CD4-positive, alpha-beta T cell treated with Interferon alpha-2 for 1 hour (primary cell): ENCODE measurements at regions not wholly inside any gene's neighbourhood (a gene's known extent, or its start where the extent isn't known, plus 50 kb on each side); places are given as distances from the start of the nearest gene placed in this dataset.

ENCODE experiments used
- DNase-seq, 2 donors: peaks; one replicate each; pipeline ENCODE4 v3.0.0-alpha.2; 2020 to 2022

DNA sequence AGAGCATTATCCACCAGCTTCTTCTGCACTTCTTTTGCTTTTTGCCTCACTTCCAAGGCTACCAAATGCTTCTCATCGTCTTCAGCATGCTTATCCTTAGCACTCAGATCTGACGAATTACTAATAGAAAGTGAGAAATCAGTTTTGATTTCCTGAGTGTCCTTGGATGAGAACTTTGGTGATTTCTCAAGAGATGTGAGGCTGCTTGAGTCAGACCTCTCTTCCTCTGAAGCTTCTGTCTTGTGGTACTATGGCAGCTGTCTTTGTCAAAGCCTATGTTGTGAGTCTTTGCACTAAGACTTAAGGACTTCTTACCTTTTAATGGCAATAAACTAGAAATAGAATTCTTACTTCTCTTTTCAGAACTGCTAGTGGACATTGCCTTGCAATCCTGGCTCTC lies 169.9 kb downstream of the CPE start:
- no peak for DNase-seq

DNA sequence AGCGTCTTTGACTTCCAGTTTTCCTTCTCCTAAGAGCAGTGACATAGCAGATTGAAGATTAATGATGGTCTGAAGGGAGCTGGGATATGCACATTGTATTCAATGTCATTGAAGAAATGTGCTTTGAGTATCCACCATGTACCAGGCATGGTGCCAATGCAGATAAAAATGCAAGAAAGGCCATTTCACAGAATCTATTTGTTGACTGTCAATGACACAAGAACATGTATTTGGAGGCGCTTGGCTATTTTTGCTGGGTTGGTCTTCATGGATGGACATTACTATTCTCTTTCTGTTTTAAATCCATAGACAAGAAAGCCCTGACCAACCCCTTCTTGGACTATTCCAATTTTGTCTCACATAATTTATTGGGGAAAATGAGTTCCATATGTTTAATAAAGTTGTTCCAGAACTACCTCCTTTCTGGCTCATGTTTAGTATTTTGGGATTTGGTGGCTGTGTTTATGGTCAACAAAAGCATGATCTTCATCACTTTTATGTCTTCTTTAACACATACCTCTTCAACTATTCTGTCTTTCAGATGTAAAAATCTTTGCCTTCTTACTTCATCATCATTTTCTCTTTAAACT lies 174.5 kb downstream of the CPE start:
- no peak for DNase-seq

DNA sequence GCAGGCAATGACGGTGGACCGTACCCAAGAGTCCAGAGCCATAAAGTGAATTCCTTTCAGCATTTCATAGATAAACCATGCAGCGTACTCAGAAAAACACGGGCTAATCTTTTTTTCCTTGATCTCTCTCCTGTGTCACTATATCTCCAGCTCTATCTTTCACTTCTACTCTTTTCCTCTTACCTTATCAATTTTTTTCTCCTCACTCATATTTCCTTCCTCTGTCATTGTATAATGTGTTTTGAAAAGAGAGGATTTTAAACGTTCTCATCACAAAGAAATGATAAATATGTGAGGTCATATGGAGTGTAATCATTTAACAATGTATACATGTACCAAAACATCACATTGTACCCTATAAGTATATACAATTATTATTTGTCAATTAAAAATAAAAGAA lies 176.5 kb downstream of the CPE start:
- no peak for DNase-seq

DNA sequence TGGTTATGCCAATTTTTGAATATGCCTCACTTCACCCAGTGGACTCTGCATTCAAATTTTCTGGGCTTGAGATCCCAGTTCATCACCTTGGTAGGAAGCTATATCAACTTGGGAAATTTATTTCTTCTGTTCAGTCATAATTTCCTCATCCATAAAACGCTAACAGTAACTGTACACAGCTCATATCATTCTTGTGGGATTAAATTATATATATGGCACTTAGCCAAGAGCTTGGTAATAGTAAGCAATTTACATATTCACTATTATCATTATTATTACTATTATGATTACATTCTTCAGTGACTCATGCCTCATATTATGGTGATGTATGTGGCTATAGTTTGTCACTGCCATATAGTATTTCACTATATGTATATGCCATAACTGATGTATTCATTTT lies 177.6 kb downstream of the CPE start:
- DNase-seq = no peak

DNA sequence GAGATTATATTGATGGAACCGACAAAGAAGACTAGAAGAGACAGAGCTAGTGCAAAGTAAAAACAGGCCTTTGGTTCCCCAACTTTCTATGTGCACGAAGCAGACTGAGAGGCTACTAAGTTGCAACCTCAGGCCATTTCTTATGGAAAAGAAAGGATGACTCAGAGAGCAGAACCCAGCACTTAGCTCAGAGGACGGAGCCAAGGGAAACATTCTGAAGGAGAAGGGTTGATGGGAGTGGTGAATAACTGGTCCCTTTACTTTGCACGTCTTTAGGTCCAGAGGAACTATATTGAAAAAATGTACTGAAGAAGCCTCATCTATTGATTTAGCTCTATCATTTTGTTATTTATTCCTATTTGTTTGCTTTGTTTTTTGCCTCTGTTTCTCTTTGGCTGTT lies 182.1 kb downstream of the CPE start:
- DNase-seq = no peak

DNA sequence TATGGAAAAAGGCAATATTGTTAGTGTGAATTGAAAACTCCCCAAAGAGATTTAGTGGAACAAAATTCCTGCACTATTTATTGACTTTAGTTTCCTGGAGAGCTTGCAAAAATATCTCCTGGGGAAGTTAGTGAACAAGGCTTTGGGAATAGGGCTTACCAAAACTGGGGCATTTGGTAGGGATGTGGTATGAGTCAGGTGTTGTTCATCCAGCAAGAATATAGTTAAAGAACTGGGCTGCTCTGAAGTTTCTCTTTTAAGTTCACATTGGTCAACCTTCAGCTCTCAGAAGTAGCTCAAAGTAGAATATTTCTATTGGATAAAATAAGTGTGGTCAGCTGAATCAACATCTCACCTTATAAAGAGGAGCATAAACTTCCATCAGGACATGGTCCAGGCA lies 185.0 kb downstream of the CPE start:
- DNase-seq = no peak

DNA sequence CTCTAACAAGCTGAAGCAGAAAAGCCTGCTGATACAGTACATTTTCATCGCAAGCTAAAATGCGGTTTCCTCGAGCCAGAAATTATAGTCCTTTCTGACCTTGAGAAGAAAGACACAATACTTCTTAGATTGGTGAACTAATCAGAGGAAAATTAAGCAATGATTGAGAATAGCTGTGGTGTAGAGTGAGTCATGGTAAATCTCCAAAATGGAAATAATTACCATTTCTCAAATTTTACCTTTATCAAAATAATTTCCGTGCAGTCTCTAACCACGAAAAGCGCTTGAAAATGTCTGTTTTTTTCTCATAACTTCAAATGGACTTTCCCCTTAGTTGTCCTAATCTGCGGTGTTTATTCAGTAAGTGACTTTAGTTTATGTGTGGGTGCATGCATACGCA lies 190.2 kb downstream of the CPE start:
- no peak for DNase-seq

DNA sequence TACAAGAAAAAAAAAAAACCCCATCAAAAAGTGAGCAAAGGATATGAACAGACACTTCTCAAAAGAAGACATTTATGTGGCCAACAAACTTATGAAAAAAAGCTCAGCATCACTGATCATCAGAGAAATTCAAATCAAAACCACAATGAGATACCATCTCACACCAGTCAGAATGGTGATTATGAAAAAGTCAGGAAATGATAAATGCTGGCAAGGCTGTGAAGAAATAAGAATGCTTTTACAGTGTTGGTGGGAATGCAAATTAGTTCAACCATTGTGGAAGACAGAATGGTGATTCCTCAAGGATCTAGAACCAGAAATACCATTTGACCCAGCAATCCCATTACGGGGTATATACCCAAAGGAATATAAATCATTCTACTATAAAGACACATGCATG lies 192.7 kb downstream of the CPE start:
- peak in 1 of 2 donors; percentile 19 for DNase-seq

DNA sequence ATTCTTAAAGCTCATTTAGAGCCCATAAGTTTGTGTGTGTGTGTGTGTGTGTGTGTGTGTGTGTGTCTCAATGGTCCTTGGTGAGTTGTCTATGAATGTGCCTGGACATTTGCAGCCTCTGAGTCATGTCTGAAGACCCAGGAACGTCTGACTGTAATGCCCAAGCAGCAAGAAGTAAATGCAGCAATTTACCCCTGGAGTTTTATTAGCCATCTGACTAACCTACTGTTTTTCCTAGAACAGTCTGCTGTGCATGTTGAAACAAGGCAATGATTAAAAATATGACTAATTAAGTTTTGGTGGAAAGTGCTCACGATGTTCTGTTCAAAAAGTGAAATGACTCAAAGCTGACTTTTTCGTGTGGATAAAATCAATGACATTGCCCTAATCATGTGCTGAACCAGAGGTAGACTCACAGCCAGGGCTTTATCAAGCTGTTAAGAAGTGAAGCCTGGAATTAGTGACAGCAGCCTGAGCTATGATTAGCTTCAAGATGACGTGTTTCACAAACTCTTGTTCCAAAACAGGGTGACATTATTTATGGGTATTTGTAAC lies 201.6 kb downstream of the CPE start:
- no peak for DNase-seq

DNA sequence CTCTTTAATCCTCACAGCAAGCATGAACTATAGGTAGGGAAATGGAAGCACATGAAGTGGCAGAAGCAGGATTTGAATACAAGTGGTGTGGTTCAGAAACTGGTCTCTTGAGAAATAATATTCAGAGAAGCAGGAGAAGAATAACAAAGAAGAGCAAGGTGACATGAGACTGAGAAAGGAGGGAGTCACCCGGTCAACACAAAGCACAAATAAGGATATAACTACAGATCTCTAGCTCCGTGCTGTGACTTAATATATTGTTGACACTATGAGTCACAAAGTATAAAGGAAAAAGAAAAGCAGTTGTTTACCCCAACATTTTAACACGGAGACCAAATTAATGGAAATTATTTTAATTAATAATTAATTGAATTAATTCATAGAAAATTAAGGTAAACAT lies 204.5 kb downstream of the CPE start:
- DNase-seq = no peak

DNA sequence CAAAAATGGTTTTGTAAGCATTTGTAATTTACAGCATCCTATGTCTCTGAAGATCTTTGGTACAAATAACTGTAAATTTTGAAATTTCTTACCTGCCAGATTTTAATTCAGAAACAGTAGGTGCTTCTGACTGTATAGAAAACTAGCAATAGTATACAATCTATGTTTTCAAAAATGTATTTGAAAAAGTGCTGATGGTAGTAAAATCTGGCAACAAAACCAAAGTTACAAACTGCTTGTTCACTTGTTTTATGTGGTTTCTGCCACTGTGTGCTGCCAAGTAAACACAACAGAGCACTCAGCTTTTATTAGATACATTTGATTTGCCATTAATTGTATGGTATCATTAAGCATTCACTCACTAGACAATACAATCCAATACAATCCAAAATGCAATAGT lies 206.1 kb downstream of the CPE start:
- no peak for DNase-seq

DNA sequence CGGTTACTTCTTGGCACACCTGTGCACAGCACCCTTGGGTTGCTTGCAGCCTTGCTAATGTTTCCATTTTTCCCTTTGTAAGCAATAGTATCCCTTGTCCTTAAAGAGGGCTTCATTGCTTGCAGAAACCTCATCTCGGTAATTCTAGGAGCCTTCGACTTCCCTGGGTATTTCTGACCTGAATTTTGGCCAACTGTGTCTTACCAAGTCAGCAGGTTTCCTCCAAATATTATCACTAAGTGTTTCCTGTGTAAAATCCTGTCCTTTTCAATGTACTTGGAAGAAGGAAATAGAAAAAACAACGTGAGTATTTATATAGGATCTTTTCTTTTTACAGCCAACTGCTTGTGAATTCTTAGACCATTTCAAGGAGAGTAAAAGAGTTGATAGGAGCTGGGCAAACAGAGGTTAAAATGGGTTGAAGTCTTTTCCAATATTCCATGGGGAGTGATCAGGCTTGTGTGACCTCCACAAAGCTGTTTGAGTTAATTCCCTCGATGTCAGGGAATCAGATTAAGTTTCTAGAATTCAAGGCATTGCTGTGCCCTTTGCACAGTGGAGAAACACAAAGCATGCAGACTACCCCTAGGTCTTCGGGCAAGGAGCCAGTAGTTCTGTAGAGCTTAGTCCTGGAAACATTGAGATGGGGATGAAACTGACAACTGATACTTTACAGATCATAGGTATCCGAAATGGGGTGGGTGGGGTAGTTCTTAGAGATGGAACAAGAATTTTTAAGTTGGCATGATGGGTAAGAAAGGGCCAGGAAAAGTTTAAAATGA lies 209.9 kb downstream of the CPE start:
- DNase-seq = no peak

DNA sequence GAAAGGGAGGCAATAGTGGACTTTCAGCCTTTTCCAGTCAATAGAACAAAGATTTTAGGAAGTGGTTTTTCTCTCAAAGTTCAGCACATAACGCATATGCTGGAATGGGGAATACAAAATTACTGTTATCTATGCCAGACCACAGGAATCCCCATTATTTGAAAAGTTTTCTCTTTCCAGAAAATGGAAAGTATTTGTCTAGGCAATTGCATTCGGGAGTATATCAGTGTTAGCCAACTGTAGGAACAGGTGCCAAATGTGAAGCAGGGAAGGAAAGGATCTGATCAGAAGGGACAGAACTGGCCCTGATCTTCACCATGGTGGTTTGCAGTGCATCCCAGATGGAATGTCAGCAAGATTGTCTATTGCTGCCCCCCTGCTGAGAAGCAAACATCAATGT lies 213.6 kb downstream of the CPE start:
- DNase-seq = no peak

DNA sequence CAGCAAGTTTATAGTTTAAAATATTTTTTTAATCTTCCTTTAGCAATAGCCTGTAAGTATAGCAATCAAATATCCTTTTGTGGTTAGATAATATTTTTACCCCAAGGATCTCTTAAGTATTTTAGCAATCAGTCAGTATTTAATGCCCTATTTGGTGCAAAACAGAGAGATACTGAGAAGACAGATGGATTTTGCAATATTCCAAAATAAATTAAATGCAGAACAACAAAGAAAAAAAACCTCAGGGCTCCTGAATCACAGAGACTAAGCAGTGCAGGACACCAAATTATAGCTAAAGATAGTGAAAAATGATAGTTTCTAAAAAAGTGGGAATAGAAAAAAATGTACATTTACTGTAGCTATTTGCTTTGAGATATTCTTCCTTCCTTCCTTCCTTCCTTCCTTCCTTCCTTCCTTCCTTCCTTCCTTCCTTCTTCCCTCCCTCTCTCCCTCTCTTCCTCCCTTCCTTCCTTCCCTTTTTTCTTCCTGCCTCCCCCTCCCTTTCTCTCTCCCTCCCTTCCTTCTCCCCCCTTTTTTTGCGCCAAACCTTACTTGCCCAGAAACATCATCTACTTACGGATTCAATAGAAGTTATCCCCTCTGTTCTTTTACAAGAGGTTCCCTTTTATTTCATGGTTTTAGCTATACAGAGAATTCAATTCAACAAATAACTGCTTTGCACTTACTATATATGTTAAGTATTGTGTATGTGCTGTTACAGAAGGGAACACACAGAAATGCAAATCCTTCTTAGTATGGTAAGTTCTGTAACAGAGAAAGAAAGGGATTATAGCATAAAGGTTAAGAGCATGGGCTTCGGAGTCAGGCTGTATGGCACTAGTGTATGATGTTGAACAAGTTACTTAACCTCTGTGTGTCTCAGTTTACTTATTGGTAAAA lies 219.0 kb downstream of the CPE start:
- DNase-seq = no peak

DNA sequence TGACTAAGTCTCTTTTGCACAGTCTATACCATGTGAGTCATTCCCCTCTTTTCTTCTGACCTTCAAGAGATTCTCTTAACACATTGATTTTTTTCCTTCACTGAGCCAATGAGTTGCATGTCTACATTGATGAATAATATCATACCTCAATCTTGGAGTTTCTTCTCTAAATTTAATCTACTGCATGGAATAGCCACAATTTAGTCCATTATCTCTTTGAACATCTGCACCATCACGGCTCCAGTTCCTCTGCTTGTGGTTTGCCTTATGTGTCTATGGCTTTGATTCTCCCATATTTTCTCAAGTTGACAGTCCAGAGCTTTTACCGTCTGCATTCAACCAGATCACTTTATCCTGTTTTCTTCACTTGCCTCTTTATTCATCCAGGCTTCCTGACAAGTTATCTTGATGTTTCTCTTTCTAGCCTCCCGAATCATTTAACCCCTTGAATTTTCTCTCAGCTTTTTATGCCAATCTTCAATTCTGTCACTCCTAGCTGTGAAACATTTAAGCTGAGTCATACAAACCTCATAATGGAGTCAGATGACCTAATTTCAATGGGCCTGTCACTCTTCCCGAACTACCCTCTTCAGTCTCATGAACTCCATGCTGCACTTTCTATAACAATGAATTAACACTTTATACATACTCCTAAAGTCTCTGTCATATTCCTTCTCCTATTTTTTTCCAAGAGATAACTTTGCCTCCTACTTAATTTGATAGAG lies 222.3 kb downstream of the CPE start:
- no peak for DNase-seq

DNA sequence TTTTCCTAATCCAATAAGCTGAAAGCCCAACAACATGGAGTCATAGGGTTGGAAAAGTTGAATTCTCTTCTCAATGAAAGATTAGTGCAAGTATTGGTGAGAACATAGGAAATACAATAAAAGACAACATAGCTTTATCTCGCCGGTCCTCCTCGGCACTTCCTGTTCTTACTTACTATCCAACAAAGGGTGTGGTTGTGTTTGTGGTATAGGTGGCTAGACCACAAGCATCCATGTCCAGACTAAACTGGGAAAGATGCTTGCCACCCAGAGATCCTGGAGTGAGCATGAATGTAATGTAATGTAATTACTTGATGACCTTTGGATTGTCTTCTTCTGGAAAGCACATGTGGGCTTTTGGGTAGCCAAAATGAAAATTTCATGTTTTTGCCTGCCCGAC lies 223.8 kb downstream of the CPE start:
- DNase-seq = no peak

DNA sequence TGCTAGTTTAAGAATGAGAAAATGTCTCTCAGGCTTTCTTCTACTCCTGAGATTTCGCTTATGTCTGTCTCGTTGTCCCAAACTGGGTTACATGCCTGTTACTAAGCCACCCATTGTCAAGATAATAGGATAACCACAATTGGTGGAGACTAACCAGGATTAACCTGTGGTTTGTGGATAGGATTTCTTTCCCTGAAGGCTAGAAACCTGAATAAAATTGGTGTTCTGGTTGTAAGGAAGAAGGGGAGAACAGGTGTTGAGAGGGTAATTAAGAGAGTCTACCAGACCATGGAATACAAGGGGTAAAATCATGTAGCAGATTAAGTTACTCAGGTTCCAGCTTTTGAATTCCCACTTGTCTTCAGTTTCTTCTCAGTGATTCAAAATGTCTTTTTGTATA lies 225.4 kb downstream of the CPE start:
- DNase-seq = no peak

DNA sequence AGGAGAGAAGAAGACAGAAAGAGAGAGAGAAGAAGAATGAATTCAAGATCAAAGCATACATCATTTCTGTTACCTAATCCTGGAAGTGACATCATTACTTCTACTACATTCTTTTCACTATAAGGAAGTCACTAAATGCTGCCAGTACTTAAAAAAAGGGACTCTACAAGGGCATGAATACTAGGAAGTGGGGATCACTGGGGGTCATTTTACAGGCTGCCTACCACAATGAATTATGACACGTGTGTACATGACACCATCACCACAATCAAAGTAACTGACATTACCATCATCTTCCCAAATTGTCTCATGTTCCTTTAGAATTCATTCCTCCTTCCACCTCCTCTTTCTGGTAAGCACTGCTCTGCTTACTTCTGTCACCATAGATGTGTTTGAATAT lies 227.0 kb downstream of the CPE start:
- DNase-seq = no peak

DNA sequence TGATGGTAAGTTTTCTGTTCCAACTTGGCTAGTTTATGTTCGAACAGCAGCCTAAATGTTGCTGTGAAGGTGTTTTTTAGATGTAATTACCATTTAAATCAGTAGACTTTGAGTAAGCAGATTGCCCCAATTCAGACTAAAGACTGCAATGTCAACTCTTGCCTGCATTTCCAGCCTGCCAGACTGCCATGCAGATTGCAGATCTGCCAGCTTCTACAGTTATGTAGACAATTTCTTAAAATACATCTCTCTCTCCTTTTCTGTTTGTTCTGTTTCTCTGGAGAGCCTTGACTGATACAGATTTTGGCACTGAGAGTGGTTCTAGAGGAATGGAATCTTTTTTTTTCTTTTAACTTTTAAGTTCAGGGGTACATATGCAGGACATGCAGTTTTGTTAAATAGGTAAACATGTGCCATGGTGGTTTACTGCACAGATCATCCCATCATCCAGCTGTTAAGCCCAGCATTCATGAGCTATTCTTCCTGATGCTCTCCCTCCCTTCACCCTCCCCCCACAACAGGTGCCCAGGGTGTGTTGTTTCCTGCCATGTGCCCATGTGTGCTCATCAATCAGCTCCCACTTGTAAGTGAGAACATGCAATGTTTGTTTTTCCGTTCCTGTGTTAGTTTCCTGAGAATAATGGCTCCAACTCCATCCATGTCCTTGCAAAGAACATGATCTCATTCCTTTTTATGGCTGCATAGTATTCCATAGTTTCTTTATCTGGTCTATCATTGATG lies 227.8 kb downstream of the CPE start:
- no peak for DNase-seq

DNA sequence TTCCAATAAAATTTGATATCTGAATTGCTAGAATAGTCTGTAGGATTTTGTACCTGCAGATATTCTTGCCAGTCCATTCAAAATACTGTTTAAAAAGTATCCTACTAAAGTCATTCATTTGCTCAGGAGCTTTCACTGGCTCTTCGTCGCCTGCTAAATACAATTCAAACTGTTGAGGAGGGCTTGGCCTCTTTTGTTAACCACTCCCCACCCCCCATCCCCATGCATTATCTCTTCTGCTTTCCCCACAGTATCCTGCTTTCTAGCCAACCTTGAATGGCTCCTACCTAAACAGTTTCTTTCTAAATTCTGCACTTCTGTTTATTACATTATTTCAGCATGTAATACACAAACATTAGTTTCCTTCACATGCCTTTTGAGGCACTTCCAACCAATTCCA lies 230.8 kb downstream of the CPE start:
- DNase-seq = no peak

DNA sequence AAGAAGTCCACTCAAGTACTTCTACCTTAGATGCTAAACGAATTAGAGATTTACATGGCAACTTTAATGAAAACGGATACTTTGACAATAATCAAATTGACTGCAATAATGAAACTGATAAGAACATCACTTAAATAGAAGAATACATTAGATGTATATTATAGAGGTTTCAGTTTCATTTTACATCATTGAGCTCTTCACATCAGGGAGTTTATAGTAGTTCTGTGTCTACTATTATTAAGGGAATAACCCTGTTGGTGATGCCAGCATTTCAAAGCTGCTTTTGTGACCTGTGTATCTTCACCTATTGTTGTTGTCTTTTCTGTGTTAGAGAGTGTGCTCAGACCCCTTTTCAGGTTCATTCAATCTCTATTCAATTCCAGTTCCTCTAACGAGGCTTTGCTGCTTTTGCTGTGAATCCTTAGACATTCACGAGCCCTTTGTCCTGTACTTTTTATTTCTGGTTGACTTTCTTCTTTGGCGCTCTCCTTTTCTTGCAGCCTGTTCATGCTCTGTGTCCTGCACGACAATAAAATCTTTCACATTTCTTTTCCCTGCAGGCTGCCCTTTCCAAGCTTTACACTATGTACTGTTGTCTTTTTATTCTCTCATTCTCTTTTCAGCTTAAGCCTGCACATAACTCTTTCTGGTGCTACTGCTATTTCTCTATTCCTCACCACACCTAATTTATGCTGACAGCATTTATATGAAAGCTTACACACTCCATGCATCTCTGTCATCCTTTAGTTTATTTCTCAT lies 232.1 kb downstream of the CPE start:
- DNase-seq = peak in 1 of 2 donors; percentile 16
